ENCODE measurements at regions not wholly inside any gene's neighbourhood (a gene's known extent, or its start where the extent isn't known, plus 50 kb on each side); places are given as distances from the start of the nearest gene placed in this dataset.

GRCh38 chr9:88690628-88691027 is 155.7 kb downstream of the NXNL2 start:
- TF ChIP-seq CTCF (IDR thresholded peaks at IDR 0.05) (no peak), ZFX (IDR thresholded peaks at IDR 0.05; ENCODE audit: borderline replicate concordance) (no peak)

Data from 22Rv1 (cell line).